GM12892 (cell line): ENCODE measurements at regions not wholly inside any gene's neighbourhood (a gene's known extent, or its start where the extent isn't known, plus 50 kb on each side); places are given as distances from the start of the nearest gene placed in this dataset.
"Not testable (repeated sequence)": the region's sequence is repeated elsewhere in the genome, so short reads cannot be mapped to it uniquely, and the experiment has no call there.

Experiments used
- POLR2A ChIP-seq: IDR thresholded peaks from 2 replicates; pipeline ENCODE4 v1.6.1; 2011; ENCODE audit warnings: low read depth, low read length, control low read depth
- POLR2AphosphoS5 ChIP-seq: IDR thresholded peaks from 2 replicates; pipeline ENCODE4 v1.6.1; 2011; ENCODE audit warnings: low read depth, low read length, control low read depth

GRCh38 chr3:101975415-101975814, 126.1 kb downstream of the NFKBIZ start:
- TF ChIP-seq POLR2A, POLR2AphosphoS5: not testable (repeated sequence)
